ENCODE measurements at regions not wholly inside any gene's neighbourhood (a gene's known extent, or its start where the extent isn't known, plus 50 kb on each side); places are given as distances from the start of the nearest gene placed in this dataset.
A peak's percentile ranks its signal among the peaks of the same experiment; 100 is the strongest.

DNA sequence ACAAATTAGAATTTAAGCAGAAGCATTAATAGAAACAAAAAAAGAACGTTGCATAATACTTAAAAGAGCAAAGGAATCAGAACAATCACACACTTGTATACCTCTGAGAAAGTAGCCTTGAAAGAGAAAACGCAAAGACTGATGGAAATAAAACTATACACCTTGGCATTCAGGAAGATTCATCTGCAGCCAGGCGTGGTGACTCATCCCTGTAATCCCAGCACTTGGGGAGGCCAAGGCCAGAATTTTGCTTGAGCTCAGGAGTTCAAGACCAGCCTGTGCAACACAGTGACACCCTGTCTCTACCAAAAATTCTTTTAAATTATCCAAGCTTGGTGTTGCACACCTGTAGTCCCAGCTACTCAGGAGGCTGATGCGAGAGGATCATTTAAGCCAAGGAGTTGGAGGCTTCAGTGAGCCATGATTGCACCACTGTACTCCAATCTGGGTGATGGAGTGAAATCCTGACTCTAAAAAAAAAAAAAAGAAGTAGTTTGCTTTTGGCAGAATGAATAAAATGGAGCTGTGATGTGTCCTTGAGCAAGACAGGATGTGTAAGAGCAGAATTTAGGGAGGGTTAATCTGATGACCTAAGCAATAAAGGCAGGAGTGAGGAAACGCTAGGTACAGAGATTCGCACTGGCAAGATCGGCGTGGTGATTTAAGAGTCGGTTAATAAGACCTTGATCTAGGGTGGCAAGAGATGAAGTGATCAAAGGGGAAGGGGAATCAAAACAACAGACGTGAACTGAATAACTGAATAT, 75.8 kb upstream of the NRP1 start:
- Histone ChIP-seq H4K8ac (ENCODE audit: extremely low read depth, insufficient read depth, low read length) (no peak overlapping the region), H2BK20ac (ENCODE audit: low read length) (no peak overlapping the region), H3K27ac (ENCODE audit: low read depth, low read length) (no peak overlapping the region), H2BK15ac (ENCODE audit: low read length) (no peak overlapping the region), H3K4me3 (ENCODE audit: extremely low read depth in 1 of 4, insufficient read depth in 2 of 4, low read depth in 3 of 4, low read length in 4 of 4) (no peak overlapping the region), H3K14ac (ENCODE audit: insufficient read length) (no peak overlapping the region), H3K56ac (replicated peaks; ENCODE audit: insufficient read length, low read depth, low read length) (no peak overlapping the region), H3K79me1 (ENCODE audit: low read depth, low read length) (no peaks in the 10 kb centered on the region), H3K23ac (ENCODE audit: insufficient read length) (no peak overlapping the region), H3K36me3 (ENCODE audit: control insufficient read depth in 2 of 4, insufficient read depth in 4 of 4, low read length in 3 of 4) (no peaks in the 10 kb centered on the region), H3K79me2 (ENCODE audit: control insufficient read depth in 1 of 2, insufficient read depth in 2 of 2, low read length in 2 of 2) (no peaks in the 10 kb centered on the region), H2AFZ (ENCODE audit: low read length) (no peak overlapping the region), H4K20me1 (replicated peaks in 1 of 2; ENCODE audit: control insufficient read depth in 1 of 2, insufficient read depth in 2 of 2, low read length in 2 of 2) (no peaks in the 10 kb centered on the region), H4K91ac (replicated peaks; ENCODE audit: insufficient read length, low read length) (no peak overlapping the region), H3K9me3 (ENCODE audit: insufficient read depth in 2 of 2, low read depth in 1 of 2, low read length in 1 of 2) (no peaks in the 10 kb centered on the region), H3K18ac (ENCODE audit: extremely low read depth, low read length) (no peak overlapping the region), H3K9ac (replicated peaks in 1 of 4; ENCODE audit: extremely low read depth in 1 of 4, low read depth in 3 of 4, low read length in 3 of 4) (no peak overlapping the region), H4K5ac (ENCODE audit: insufficient read length, low read depth, low read length) (no peak overlapping the region), H2AK5ac (ENCODE audit: low read depth, low read length) (no peak overlapping the region), H3K4me1 (replicated peaks in 1 of 4; ENCODE audit: control insufficient read depth in 3 of 4, insufficient read depth in 4 of 4, low read length in 3 of 4) (no peaks in the 10 kb centered on the region), H3K23me2 (ENCODE audit: low read depth, low read length) (no peaks in the 10 kb centered on the region), H2BK5ac (ENCODE audit: low read depth, low read length) (no peak overlapping the region), H3K27me3 (replicated peaks in 1 of 4; ENCODE audit: control insufficient read depth in 3 of 4, extremely low read depth in 1 of 4, insufficient read depth in 3 of 4, low read length in 3 of 4) (peaks cover 0 to 1% (median 0%) of the 10 kb centered on the region in 4 experiments; a peak in 1 of 7 replicates), H3K4ac (replicated peaks; ENCODE audit: insufficient read length, low read depth, low read length) (no peak overlapping the region), H3K4me2 (ENCODE audit: insufficient read depth in 1 of 2, low read depth in 2 of 2, low read length in 2 of 2) (no peak overlapping the region), H2BK120ac (replicated peaks; ENCODE audit: low read depth, low read length) (no peak overlapping the region), H2BK12ac (ENCODE audit: low read depth, low read length) (no peak overlapping the region)
- DNase-seq (ENCODE audit: low read depth in 1 of 2, low spot score in 2 of 2) (no peak), FAIRE-seq (no peak)
- WGBS, 2 experiments (ENCODE audit: extremely low coverage in 1 of 2, insufficient coverage in 1 of 2, insufficient read length in 1 of 2, insufficient replicate concordance in 2 of 2, low coverage in 1 of 2, low lambda C conversion rate in 2 of 2, missing lambda C conversion rate in 1 of 2): 74% methylated on average over 10 of the region's 10 CpGs; no CpG with 5 or more reads in 1 of the 2 experiments
- CTCF ChIA-PET (ENCODE audit: partially characterized antibody): no interaction called here
- TF ChIP-seq MAFK (IDR thresholded peaks at IDR 0.05; ENCODE audit: low read depth, low read length) (peak; percentile 15; the same call in 1 of the 2 replicates), RNF2 (IDR thresholded peaks at IDR 0.05; ENCODE audit: borderline replicate concordance, low read depth, low read length, missing control alignments, poor library complexity, severe bottlenecking) (no peak)
- POLR2A ChIA-PET (ENCODE audit: partially characterized antibody): no interaction called here

All from H1 (cell line).